ENCODE measurements at regions not wholly inside any gene's neighbourhood (a gene's known extent, or its start where the extent isn't known, plus 50 kb on each side); places are given as distances from the start of the nearest gene placed in this dataset.
A peak's percentile ranks its signal among the peaks of the same experiment; 100 is the strongest.

- ChIA-PET CTCF (no interaction called here), POLR2A (no interaction called here)
- TF ChIP-seq CTCF (IDR thresholded peaks at IDR 0.05; ENCODE audit: control extremely low read depth, extremely low read depth, low read depth, missing control alignments): no peak
- no peak for DNase-seq (ENCODE audit: extremely low spot score)
These were observed 1197.5 kb upstream of the C9orf72 start for GRCh38 chr9:28770827-28771226.

GRCh38 chr9:28774433-28775235, 1201.4 kb upstream of the C9orf72 start:
- DNase-seq (ENCODE audit: extremely low spot score): peak; percentile 8
- TF ChIP-seq CTCF (IDR thresholded peaks at IDR 0.05; ENCODE audit: control extremely low read depth, extremely low read depth, low read depth, missing control alignments): peak; percentile 51
- CTCF ChIA-PET: interaction anchor here (0.7 to 1.9 kb wide), 15 partner anchors 9 to 918 kb away, joined by 3 to 7 read pairs (median 4); no protein-coding TSS in a partner anchor
- POLR2A ChIA-PET: no interaction called here

- ChIA-PET POLR2A (no interaction called here), CTCF (no interaction called here)
- TF ChIP-seq CTCF (IDR thresholded peaks at IDR 0.05; ENCODE audit: control extremely low read depth, extremely low read depth, low read depth, missing control alignments): no peak
- DNase-seq (ENCODE audit: extremely low spot score): no peak
These were observed 1206.0 kb upstream of the C9orf72 start for GRCh38 chr9:28779243-28779642.

- no peak for DNase-seq (ENCODE audit: extremely low spot score)
- POLR2A ChIA-PET: no interaction called here
- CTCF ChIA-PET: no interaction called here
- no peak for TF ChIP-seq CTCF (IDR thresholded peaks at IDR 0.05; ENCODE audit: control extremely low read depth, extremely low read depth, low read depth, missing control alignments)
These were observed 1208.2 kb upstream of the C9orf72 start for GRCh38 chr9:28781481-28781880.

GRCh38 chr9:28782630-28783029, 1209.3 kb upstream of the C9orf72 start:
- ChIA-PET POLR2A (no interaction called here), CTCF (no interaction called here)
- TF ChIP-seq CTCF (IDR thresholded peaks at IDR 0.05; ENCODE audit: control extremely low read depth, extremely low read depth, low read depth, missing control alignments): no peak
- DNase-seq (ENCODE audit: extremely low spot score): no peak

- POLR2A ChIA-PET: no interaction called here
- TF ChIP-seq CTCF (IDR thresholded peaks at IDR 0.05; ENCODE audit: control extremely low read depth, extremely low read depth, low read depth, missing control alignments): no peak
- CTCF ChIA-PET: no interaction called here
- no peak for DNase-seq (ENCODE audit: extremely low spot score)
These were observed 1219.4 kb upstream of the C9orf72 start for GRCh38 chr9:28792716-28793115.

All from GM10248 (cell line).